ENCODE measurements at regions not wholly inside any gene's neighbourhood (a gene's known extent, or its start where the extent isn't known, plus 50 kb on each side); places are given as distances from the start of the nearest gene placed in this dataset.
A peak's percentile ranks its signal among the peaks of the same experiment; 100 is the strongest.

GRCh38 chr13:31884556-31884955 is 145.2 kb downstream of the RXFP2 start (continued):
- TF ChIP-seq FOXM1 (IDR thresholded peaks at IDR 0.05; ENCODE audit: low read depth) (no peak), USF1 (IDR thresholded peaks at IDR 0.05; ENCODE audit: borderline replicate concordance, low read depth) (no peak)

- peak; percentile 29 for DNase-seq
- Histone ChIP-seq H4K20me1 (ENCODE audit: insufficient read depth) (no peaks in the 10 kb centered on the region), H3K9me2 (no peaks in the 10 kb centered on the region), H3K4me1 (ENCODE audit: control insufficient read depth in 1 of 2, insufficient read depth in 2 of 2, low read depth in 1 of 2, low read length in 1 of 2) (peaks cover 10 to 19% of the 10 kb centered on the region in 2 experiments; a peak in 3 of 4 replicates), H3F3A (replicated peaks; ENCODE audit: insufficient read depth) (peaks cover 5% of the 10 kb centered on the region), H3K4me3 (ENCODE audit: low read depth in 2 of 2, low read length in 1 of 2) (no peak overlapping the region), H3K36me3 (replicated peaks in 1 of 2; ENCODE audit: control insufficient read depth in 1 of 2, insufficient read depth in 2 of 2, low read length in 1 of 2) (no peaks in the 10 kb centered on the region), H2AFZ (ENCODE audit: low read depth) (no peak overlapping the region), H3K79me2 (ENCODE audit: insufficient read depth) (no peaks in the 10 kb centered on the region), H3K4me2 (no peak overlapping the region; the same call in 1 of the 2 replicates), H3K27me3 (ENCODE audit: insufficient read depth) (no peaks in the 10 kb centered on the region), H3K27ac (ENCODE audit: low read depth in 2 of 2, low read length in 1 of 2) (no peak overlapping the region; a peak in 1 of 4 replicates), H3K9ac (no peak overlapping the region), H3K9me3 (no peaks in the 10 kb centered on the region)
- WGBS (ENCODE audit: low lambda C conversion rate) = 59% methylated on average over 4 of the region's 6 CpGs
- TF ChIP-seq GABPA (IDR thresholded peaks at IDR 0.05; ENCODE audit: low read depth) (no peak), TAF1 (IDR thresholded peaks at IDR 0.05; ENCODE audit: borderline replicate concordance, low read depth, low read length) (no peak), TCF12 (IDR thresholded peaks at IDR 0.05) (no peak), RAD21 (IDR thresholded peaks at IDR 0.05; ENCODE audit: low read length) (no peak), SIN3A (IDR thresholded peaks at IDR 0.05; ENCODE audit: borderline replicate concordance, low read depth, low read length) (no peak)
- POLR2A ChIA-PET = no interaction called here
- CTCF ChIA-PET = interaction anchor here (2.2 kb wide), 1 partner anchor 24 kb away, joined by 11 read pairs; no protein-coding TSS in a partner anchor
Observed at GRCh38 chr13:31885994-31886393, 145.6 kb upstream of the FRY start.

- POLR2A ChIA-PET = no interaction called here
- Histone ChIP-seq H3K27ac (ENCODE audit: low read depth in 2 of 2, low read length in 1 of 2) (no peak overlapping the region), H3K9me2 (no peaks in the 10 kb centered on the region), H3F3A (replicated peaks; ENCODE audit: insufficient read depth) (peaks cover 14% of the 10 kb centered on the region), H3K27me3 (ENCODE audit: insufficient read depth) (no peaks in the 10 kb centered on the region), H3K9me3 (no peaks in the 10 kb centered on the region), H3K4me3 (ENCODE audit: low read depth in 2 of 2, low read length in 1 of 2) (no peak overlapping the region), H3K9ac (no peak overlapping the region), H3K79me2 (ENCODE audit: insufficient read depth) (no peaks in the 10 kb centered on the region), H3K4me2 (peak overlapping the region; percentile 4; the same call in 1 of the 2 replicates), H2AFZ (ENCODE audit: low read depth) (no peak overlapping the region), H3K36me3 (replicated peaks in 1 of 2; ENCODE audit: control insufficient read depth in 1 of 2, insufficient read depth in 2 of 2, low read length in 1 of 2) (no peaks in the 10 kb centered on the region), H3K4me1 (ENCODE audit: control insufficient read depth in 1 of 2, insufficient read depth in 2 of 2, low read depth in 1 of 2, low read length in 1 of 2) (peaks cover 10 to 28% of the 10 kb centered on the region in 2 experiments), H4K20me1 (ENCODE audit: insufficient read depth) (no peaks in the 10 kb centered on the region)
- TF ChIP-seq TEAD4 (IDR thresholded peaks at IDR 0.05; ENCODE audit: borderline replicate concordance, insufficient read depth) (no peak), FOXJ3 (CRISPR knock-in tag; IDR thresholded peaks at IDR 0.05) (no peak)
- CTCF ChIA-PET = interaction anchor here (0.6 to 2.2 kb wide), 3 partner anchors 23 to 126 kb away, joined by 3 to 11 read pairs (median 3); no protein-coding TSS in a partner anchor
- DNase-seq = no peak
- 71% methylated on average over 2 of the region's 2 CpGs for WGBS (ENCODE audit: low lambda C conversion rate)
Observed at GRCh38 chr13:31887286-31887685, 144.3 kb upstream of the FRY start.

GRCh38 chr13:31890946-31891345 is 140.6 kb upstream of the FRY start:
- no peaks in the 10 kb centered on the region for H3K9me2 ChIP-seq
- WGBS (ENCODE audit: low lambda C conversion rate) = 49% methylated on average over 5 of the region's 5 CpGs
- no peaks in the 10 kb centered on the region for H3K9me3 ChIP-seq
- no peaks in the 10 kb centered on the region for H3K36me3 ChIP-seq (replicated peaks in 1 of 2; ENCODE audit: control insufficient read depth in 1 of 2, insufficient read depth in 2 of 2, low read length in 1 of 2)
- no peak overlapping the region for H3K4me2 ChIP-seq
- H3K27me3 ChIP-seq (ENCODE audit: insufficient read depth) = no peaks in the 10 kb centered on the region
- POLR2A ChIA-PET = no interaction called here
- H3K27ac ChIP-seq (ENCODE audit: low read depth in 2 of 2, low read length in 1 of 2) = peak overlapping the region in 1 of 2 experiments; percentile 23; a peak in 1 of 4 replicates
- DNase-seq = no peak
- no peak overlapping the region for H3K9ac ChIP-seq
- CTCF ChIA-PET = no interaction called here
- peaks cover 14% of the 10 kb centered on the region for H3F3A ChIP-seq (replicated peaks; ENCODE audit: insufficient read depth)
- peaks cover 4 to 28% of the 10 kb centered on the region in 2 experiments for H3K4me1 ChIP-seq (ENCODE audit: control insufficient read depth in 1 of 2, insufficient read depth in 2 of 2, low read depth in 1 of 2, low read length in 1 of 2)
- H2AFZ ChIP-seq (ENCODE audit: low read depth) = peak overlapping the region; percentile 32; the same call in 1 of the 2 replicates
- H4K20me1 ChIP-seq (ENCODE audit: insufficient read depth) = no peaks in the 10 kb centered on the region
- H3K79me2 ChIP-seq (ENCODE audit: insufficient read depth) = no peaks in the 10 kb centered on the region
- no peak overlapping the region for H3K4me3 ChIP-seq (ENCODE audit: low read depth in 2 of 2, low read length in 1 of 2)
- TF ChIP-seq MEF2A (IDR thresholded peaks at IDR 0.05; ENCODE audit: borderline replicate concordance, low read depth) (peak; percentile 63; the same call in 1 of the 2 replicates), SIN3A (IDR thresholded peaks at IDR 0.05; ENCODE audit: borderline replicate concordance, low read depth, low read length) (no peak), FOXM1 (IDR thresholded peaks at IDR 0.05; ENCODE audit: low read depth) (no peak), MAX (IDR thresholded peaks at IDR 0.05; ENCODE audit: low read depth) (no peak), ZBTB33 (IDR thresholded peaks at IDR 0.05; ENCODE audit: borderline replicate concordance, low read depth) (no peak), PBX3 (IDR thresholded peaks at IDR 0.05) (peak; percentile 59), YY1 (IDR thresholded peaks at IDR 0.05; ENCODE audit: low read depth) (no peak), SMC3 (IDR thresholded peaks at IDR 0.05; ENCODE audit: low read depth, low read length) (no peak), RXRA (IDR thresholded peaks at IDR 0.05; ENCODE audit: borderline replicate concordance, low read depth) (no peak), EZH2phosphoT487 (IDR thresholded peaks at IDR 0.05; ENCODE audit: borderline replicate concordance, low read depth) (no peak), MXI1 (IDR thresholded peaks at IDR 0.05; ENCODE audit: low read depth, low read length) (no peak)
